ENCODE measurements at regions not wholly inside any gene's neighbourhood (a gene's known extent, or its start where the extent isn't known, plus 50 kb on each side); places are given as distances from the start of the nearest gene placed in this dataset.

DNA sequence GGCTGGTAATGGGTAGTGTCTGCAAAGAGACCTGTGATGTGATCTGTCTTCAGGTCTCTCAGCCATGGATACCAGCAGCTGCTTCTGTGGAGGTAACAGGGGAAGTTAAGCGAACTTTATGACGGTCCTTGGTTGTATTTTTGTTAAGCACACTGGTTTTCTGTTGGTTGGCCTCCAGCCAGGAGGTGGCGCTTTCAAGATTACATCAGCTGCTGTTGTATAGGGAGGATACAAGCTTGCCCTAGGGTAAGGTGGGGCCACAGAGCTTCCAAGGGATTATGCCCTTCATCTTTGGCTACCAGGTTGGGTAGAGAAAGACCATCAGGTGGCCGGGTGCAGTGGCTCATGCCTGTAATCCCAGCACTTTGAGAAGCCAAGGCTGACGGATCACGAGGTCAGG is 834.2 kb upstream of the GALNTL6 start:
- Histone ChIP-seq H3K9me3 (no peaks in the 10 kb centered on the region), H3K4me3 (no peak overlapping the region), H3K27ac (no peak overlapping the region), H3K4me1 (no peaks in the 10 kb centered on the region), H3K27me3 (no peaks in the 10 kb centered on the region), H3K36me3 (no peaks in the 10 kb centered on the region)
- in situ Hi-C loops (cut with MboI; ENCODE audit: low sequenced_read_pairs in 4 of 4): no loop called here
- DNase-seq: no peak
- intact Hi-C loops (cut with DNase I; ENCODE audit: low total_unique reads): no loop called here
- no peak for ATAC-seq
- TF ChIP-seq, protein P1, sequence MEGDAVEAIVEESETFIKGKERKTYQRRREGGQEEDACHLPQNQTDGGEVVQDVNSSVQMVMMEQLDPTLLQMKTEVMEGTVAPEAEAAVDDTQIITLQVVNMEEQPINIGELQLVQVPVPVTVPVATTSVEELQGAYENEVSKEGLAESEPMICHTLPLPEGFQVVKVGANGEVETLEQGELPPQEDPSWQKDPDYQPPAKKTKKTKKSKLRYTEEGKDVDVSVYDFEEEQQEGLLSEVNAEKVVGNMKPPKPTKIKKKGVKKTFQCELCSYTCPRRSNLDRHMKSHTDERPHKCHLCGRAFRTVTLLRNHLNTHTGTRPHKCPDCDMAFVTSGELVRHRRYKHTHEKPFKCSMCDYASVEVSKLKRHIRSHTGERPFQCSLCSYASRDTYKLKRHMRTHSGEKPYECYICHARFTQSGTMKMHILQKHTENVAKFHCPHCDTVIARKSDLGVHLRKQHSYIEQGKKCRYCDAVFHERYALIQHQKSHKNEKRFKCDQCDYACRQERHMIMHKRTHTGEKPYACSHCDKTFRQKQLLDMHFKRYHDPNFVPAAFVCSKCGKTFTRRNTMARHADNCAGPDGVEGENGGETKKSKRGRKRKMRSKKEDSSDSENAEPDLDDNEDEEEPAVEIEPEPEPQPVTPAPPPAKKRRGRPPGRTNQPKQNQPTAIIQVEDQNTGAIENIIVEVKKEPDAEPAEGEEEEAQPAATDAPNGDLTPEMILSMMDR (IDR thresholded peaks at IDR 0.05 in 4 of 5, conservative IDR thresholded peaks at IDR 0.05 in 1 of 5): no peak
- TF ChIP-seq POLR2A (IDR thresholded peaks at IDR 0.05): no peak

DNA sequence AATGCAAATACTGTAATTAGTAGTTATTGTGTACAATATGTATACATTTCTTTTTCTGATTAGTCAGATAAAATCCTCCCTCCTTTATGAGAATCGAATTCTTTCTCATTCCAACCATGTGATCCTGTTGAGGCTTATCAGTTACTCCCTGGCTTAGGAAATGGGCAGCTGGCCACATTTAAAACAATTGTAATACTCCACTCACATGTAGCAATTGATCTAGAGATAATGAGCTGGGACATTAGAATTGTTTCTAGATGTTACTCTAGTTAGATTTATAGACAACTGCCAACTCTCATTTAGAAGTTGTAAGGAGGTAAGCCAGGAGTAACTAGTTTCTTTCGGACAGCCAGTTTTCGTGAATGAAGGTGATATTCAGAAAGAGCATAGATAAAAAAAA is 859.3 kb upstream of the AADAT start:
- no peak for ATAC-seq
- no peaks in the 10 kb centered on the region for H3K9me3 ChIP-seq
- intact Hi-C loops (cut with DNase I; ENCODE audit: low total_unique reads): no loop called here
- H3K4me1 ChIP-seq: no peaks in the 10 kb centered on the region
- no peak overlapping the region for H3K27ac ChIP-seq
- no peaks in the 10 kb centered on the region for H3K27me3 ChIP-seq
- no peak overlapping the region for H3K4me3 ChIP-seq
- H3K36me3 ChIP-seq: no peaks in the 10 kb centered on the region
- TF ChIP-seq, protein P1 (IDR thresholded peaks at IDR 0.05 in 4 of 5, conservative IDR thresholded peaks at IDR 0.05 in 1 of 5): no peak
- no peak for TF ChIP-seq POLR2A (IDR thresholded peaks at IDR 0.05)
- in situ Hi-C loops (cut with MboI; ENCODE audit: low sequenced_read_pairs in 4 of 4): no loop called here
- DNase-seq: no peak

DNA sequence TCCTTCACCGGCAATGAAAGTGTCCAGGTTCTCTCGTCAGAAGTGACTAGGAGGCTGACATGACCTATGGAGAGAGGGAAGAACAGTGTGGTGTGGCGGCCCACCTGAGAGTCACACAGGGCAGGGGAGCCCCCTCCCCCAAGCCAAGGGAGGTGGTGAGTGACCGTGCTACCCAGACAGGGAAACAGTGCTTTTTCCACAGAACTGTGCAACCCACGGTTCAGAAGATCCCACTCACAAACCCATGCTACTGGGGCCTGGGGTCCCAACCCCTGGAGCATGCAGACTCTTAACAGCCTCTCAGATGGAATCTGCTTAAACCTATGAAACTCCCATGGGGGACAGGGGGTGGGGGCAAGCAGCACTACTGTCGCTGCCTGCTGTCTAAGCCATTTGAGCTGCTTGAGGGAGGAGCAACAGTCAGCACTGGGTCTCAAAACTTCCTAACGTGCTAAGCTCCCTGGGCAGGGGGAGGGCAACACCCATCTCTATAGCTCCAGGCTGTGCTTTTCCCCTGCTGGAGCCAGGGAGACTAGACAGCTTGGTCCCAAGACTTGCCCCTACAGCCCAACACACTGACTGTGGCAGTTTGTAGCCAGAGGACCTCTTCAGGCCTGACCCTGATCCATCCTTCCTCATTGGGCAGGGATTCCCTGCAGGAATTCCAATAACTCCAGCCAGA is 850.4 kb upstream of the AADAT start:
- in situ Hi-C loops (cut with MboI; ENCODE audit: low sequenced_read_pairs in 4 of 4): no loop called here
- no peak for DNase-seq
- Histone ChIP-seq H3K27ac (no peak overlapping the region), H3K36me3 (no peaks in the 10 kb centered on the region), H3K9me3 (no peaks in the 10 kb centered on the region), H3K4me1 (no peaks in the 10 kb centered on the region), H3K4me3 (no peak overlapping the region), H3K27me3 (no peaks in the 10 kb centered on the region)
- no peak for ATAC-seq
- intact Hi-C loops (cut with DNase I; ENCODE audit: low total_unique reads): no loop called here
- TF ChIP-seq, protein P1 (IDR thresholded peaks at IDR 0.05 in 4 of 5, conservative IDR thresholded peaks at IDR 0.05 in 1 of 5): no peak
- no peak for TF ChIP-seq POLR2A (IDR thresholded peaks at IDR 0.05)

DNA sequence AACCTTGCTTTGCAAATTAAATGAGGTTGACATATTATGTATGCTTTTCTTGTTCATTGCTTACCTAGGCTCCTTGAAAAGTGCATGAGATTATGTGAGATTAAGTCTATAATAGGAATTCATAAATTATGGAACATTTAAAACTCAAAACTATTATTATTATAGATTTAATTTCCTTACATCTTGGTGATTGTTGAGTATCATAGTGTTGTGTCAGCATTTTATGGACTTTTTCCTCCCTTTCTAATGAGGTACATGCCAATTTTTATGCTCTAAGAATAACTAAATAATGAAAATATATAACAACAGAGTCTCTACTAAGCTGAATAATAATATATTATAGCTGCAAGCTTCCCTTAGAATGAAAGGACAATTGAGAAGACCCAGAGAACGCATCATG is 848.8 kb upstream of the AADAT start:
- Histone ChIP-seq H3K4me3 (no peak overlapping the region), H3K27ac (no peak overlapping the region), H3K36me3 (no peaks in the 10 kb centered on the region), H3K4me1 (no peaks in the 10 kb centered on the region), H3K9me3 (no peaks in the 10 kb centered on the region), H3K27me3 (no peaks in the 10 kb centered on the region)
- in situ Hi-C loops (cut with MboI; ENCODE audit: low sequenced_read_pairs in 4 of 4) (no loop called here), intact Hi-C loops (cut with DNase I; ENCODE audit: low total_unique reads) (no loop called here)
- no peak for TF ChIP-seq POLR2A (IDR thresholded peaks at IDR 0.05)
- TF ChIP-seq, protein P1 (IDR thresholded peaks at IDR 0.05 in 4 of 5, conservative IDR thresholded peaks at IDR 0.05 in 1 of 5): no peak
- DNase-seq: no peak
- no peak for ATAC-seq

DNA sequence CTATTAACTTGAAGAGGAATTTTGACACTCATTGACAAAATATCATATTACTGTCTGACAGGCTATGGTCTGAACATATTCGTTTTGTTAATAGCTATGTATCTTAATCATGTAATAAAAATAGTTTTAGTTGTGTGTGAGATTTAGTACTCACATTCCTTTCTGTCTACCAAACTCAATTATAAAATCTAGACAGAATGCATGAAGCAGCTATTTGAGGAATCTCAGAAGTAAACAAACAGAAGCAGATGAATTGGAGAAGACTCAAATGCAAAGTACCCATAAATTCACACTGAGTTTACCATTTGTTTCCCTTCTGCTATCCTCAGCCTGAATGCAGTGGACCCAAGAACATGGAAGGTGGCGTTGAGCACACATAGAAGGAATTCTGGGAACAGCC is 841.6 kb upstream of the AADAT start:
- in situ Hi-C loops (cut with MboI; ENCODE audit: low sequenced_read_pairs in 4 of 4): no loop called here
- Histone ChIP-seq H3K4me3 (no peak overlapping the region), H3K27ac (no peak overlapping the region), H3K36me3 (no peaks in the 10 kb centered on the region), H3K9me3 (no peaks in the 10 kb centered on the region), H3K4me1 (no peaks in the 10 kb centered on the region), H3K27me3 (no peaks in the 10 kb centered on the region)
- DNase-seq: no peak
- intact Hi-C loops (cut with DNase I; ENCODE audit: low total_unique reads): no loop called here
- TF ChIP-seq, protein P1 (IDR thresholded peaks at IDR 0.05 in 4 of 5, conservative IDR thresholded peaks at IDR 0.05 in 1 of 5): no peak
- no peak for TF ChIP-seq POLR2A (IDR thresholded peaks at IDR 0.05)
- no peak for ATAC-seq

Data from gastrocnemius medialis (tissue), 4 donors.